OCI-LY7 (cell line): ENCODE measurements at regions not wholly inside any gene's neighbourhood (a gene's known extent, or its start where the extent isn't known, plus 50 kb on each side); places are given as distances from the start of the nearest gene placed in this dataset.

Source experiments
- BruUV-seq: library from RNA; stranded (reverse); fragments of 400-500 nt; replicated peaks from 2 replicates; lab custom pipeline; 2021; lab: Mats Ljungman, UMichigan
- CTCF ChIA-PET: fragments of 300-600 bp; sonication (Branson Sonifier 250); formaldehyde crosslinking; loops from one replicate; lab custom pipeline; 2022; ENCODE audit warnings: antibody characterized with exemption; ENCODE audit not compliant: unreplicated experiment; lab: Charles Lee
- POLR2A ChIA-PET: fragments of 300-600 bp; sonication (Branson Sonifier 250); formaldehyde crosslinking; loops from one replicate; lab custom pipeline; 2022; ENCODE audit warnings: antibody characterized with exemption; lab: Charles Lee
- DNase-seq: peaks from one replicate; pipeline ENCODE4 v3.0.0-alpha.2; 2015; ENCODE audit warnings: low spot score
- H2AFZ ChIP-seq: fragments of 200-600 bp; sonication (generic), shearing (Covaris generic); 2 replicates; pipeline ENCODE4 v1.6.1; 2014; ENCODE audit warnings: mild to moderate bottlenecking, antibody characterized with exemption, low read length, moderate library complexity
- H3K27ac ChIP-seq: fragments of 200-600 bp; sonication (generic); 2 replicates; pipeline ENCODE4 v1.5.1; 2014; ENCODE audit warnings: mixed run types, low read depth, mild to moderate bottlenecking, moderate library complexity, low read length, inconsistent platforms; ENCODE audit not compliant: poor library complexity, severe bottlenecking
- H3K36me3 ChIP-seq: fragments of 200-600 bp; sonication (generic); 2 replicates; pipeline ENCODE4 v1.6.1; 2014; ENCODE audit warnings: mild to moderate bottlenecking, antibody characterized with exemption, low read length, moderate library complexity, mixed read lengths; ENCODE audit not compliant: insufficient read depth
- H3K4me1 ChIP-seq: fragments of 200-600 bp; sonication (generic); 2 replicates; pipeline ENCODE4 v1.5.1; 2014; ENCODE audit warnings: mild to moderate bottlenecking, low read length; ENCODE audit not compliant: insufficient read depth, poor library complexity, severe bottlenecking
- H3K4me2 ChIP-seq: fragments of 200-600 bp; sonication (generic); 2 replicates; pipeline ENCODE4 v1.6.1; 2014; ENCODE audit warnings: mild to moderate bottlenecking, low read length
- H3K4me3 ChIP-seq: fragments of 200-600 bp; sonication (generic); 2 replicates; pipeline ENCODE4 v1.5.1; 2014; ENCODE audit warnings: mild to moderate bottlenecking, low read depth, low read length; ENCODE audit not compliant: poor library complexity, severe bottlenecking
- H3K79me2 ChIP-seq: fragments of 200-600 bp; sonication (generic); 2 replicates; pipeline ENCODE4 v1.6.1; 2016; ENCODE audit warnings: low read depth, mild to moderate bottlenecking, low read length, moderate library complexity, mixed read lengths; ENCODE audit not compliant: insufficient read depth
- H3K9me2 ChIP-seq: fragments of 200-600 bp; sonication (generic); 2 replicates; pipeline ENCODE4 v1.6.1; 2016; ENCODE audit warnings: mild to moderate bottlenecking, low read length, mixed read lengths; ENCODE audit not compliant: insufficient read depth
- H3K9me3 ChIP-seq: fragments of 200-600 bp; sonication (generic); 2 replicates; pipeline ENCODE4 v1.6.1; 2014; ENCODE audit warnings: mild to moderate bottlenecking, mixed run types, low read length, mixed read lengths
- H4K20me1 ChIP-seq: fragments of 200-600 bp; sonication (generic); 2 replicates; pipeline ENCODE4 v1.6.1; 2014; ENCODE audit warnings: mild to moderate bottlenecking, antibody characterized with exemption, low read length, moderate library complexity, mixed read lengths; ENCODE audit not compliant: insufficient read depth
- CTCF ChIP-seq: fragments of 200-600 bp; sonication (generic); conservative IDR thresholded peaks from 2 replicates; pipeline ENCODE4 v1.5.1; 2014; ENCODE audit warnings: mild to moderate bottlenecking, antibody characterized with exemption, low read length, moderate library complexity, mixed read lengths
- EZH2phosphoT487 ChIP-seq: fragments of 200-600 bp; sonication (generic); IDR thresholded peaks from 2 replicates; pipeline ENCODE4 v1.6.1; 2018; ENCODE audit warnings: low read depth, borderline replicate concordance, mild to moderate bottlenecking, mixed run types, antibody characterized with exemption, low read length, moderate library complexity, mixed read lengths
- intact Hi-C: fragments of 100-400 bp; cut with micrococcal nuclease; formaldehyde crosslinking; loops from one replicate; pipeline ENCODE4 v1.10.0; 2022; ENCODE audit not compliant: unreplicated experiment

- no peak overlapping the region for H3K27ac ChIP-seq
- intact Hi-C loops: no loop called here
- H4K20me1 ChIP-seq: no peaks in the 10 kb centered on the region
- DNase-seq: no peak
- TF ChIP-seq CTCF: no peak
- TF ChIP-seq EZH2phosphoT487: no peak
- H3K9me3 ChIP-seq: no peaks in the 10 kb centered on the region
- H2AFZ ChIP-seq: no peak overlapping the region
- ChIA-PET CTCF (no interaction called here), POLR2A (interaction anchor here (1.0 kb wide), 1 partner anchor 70 kb away, joined by 3 read pairs; no protein-coding TSS in a partner anchor)
- H3K79me2 ChIP-seq: no peaks in the 10 kb centered on the region
- no TSS peak for BruUV-seq
- no peaks in the 10 kb centered on the region for H3K36me3 ChIP-seq
- H3K9me2 ChIP-seq: no peaks in the 10 kb centered on the region
- no peaks in the 10 kb centered on the region for H3K4me1 ChIP-seq
- no peak overlapping the region for H3K4me2 ChIP-seq
- no peak overlapping the region for H3K4me3 ChIP-seq
Measured at GRCh38 chr13:99828123-99828522, 143.4 kb downstream of the ZIC5 start.

DNA sequence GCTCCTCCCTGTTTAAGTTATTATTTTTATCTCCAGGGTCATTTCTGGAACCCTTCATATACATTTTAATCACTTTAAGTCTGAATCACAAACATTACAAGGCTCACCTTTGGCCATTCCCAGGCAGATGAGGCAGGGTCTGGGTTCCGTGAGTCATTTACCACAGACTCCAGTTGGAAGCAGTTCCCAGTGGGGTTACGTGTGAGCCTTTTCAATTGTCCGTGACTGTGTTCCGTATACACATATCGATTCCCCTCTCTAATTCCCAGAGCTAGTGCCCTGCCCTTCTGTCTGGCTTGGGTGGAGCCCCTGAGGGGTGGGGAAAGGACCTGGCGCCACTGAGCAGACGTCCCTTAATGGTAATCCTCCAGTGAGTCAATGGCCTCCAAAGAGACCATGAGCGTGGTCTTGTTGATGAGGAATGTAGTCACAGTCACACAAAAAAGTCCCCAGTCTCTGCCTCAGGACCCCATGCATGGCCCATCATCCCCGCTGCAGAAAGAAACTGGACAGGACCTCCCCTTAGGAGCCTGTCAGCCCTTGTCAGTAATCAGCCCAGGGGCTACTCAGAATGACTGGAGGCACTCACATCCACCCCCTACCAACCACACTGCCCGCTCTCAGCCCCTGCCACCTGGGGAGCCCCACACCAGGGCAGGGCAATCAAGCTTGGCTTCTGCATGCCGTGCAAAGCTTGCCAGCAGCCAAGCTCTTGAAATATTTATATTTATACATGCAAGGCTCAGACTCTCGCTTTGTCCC lies 144.4 kb downstream of the ZIC5 start:
- Histone ChIP-seq H3K4me3 (no peak overlapping the region), H3K9me2 (no peaks in the 10 kb centered on the region), H3K9me3 (no peaks in the 10 kb centered on the region), H3K4me1 (no peaks in the 10 kb centered on the region), H3K27ac (no peak overlapping the region), H2AFZ (no peak overlapping the region), H3K4me2 (no peak overlapping the region), H4K20me1 (no peaks in the 10 kb centered on the region), H3K79me2 (no peaks in the 10 kb centered on the region), H3K36me3 (no peaks in the 10 kb centered on the region)
- TF ChIP-seq EZH2phosphoT487 (no peak), CTCF (no peak)
- CTCF ChIA-PET: no interaction called here
- BruUV-seq: no TSS peak
- intact Hi-C loops: no loop called here
- no peak for DNase-seq
- POLR2A ChIA-PET: interaction anchor here (0.7 to 1.1 kb wide), 3 partner anchors 12 to 421 kb away, joined by 3 read pairs; no protein-coding TSS in a partner anchor

- H3K4me2 ChIP-seq: no peak overlapping the region
- ChIA-PET CTCF (no interaction called here), POLR2A (no interaction called here)
- H3K79me2 ChIP-seq: no peaks in the 10 kb centered on the region
- DNase-seq: no peak
- H3K4me1 ChIP-seq: no peaks in the 10 kb centered on the region
- H4K20me1 ChIP-seq: no peaks in the 10 kb centered on the region
- H2AFZ ChIP-seq: no peak overlapping the region
- no peak overlapping the region for H3K27ac ChIP-seq
- H3K9me2 ChIP-seq: no peaks in the 10 kb centered on the region
- TF ChIP-seq CTCF (no peak), EZH2phosphoT487 (no peak)
- H3K4me3 ChIP-seq: no peak overlapping the region
- no peaks in the 10 kb centered on the region for H3K9me3 ChIP-seq
- H3K36me3 ChIP-seq: no peaks in the 10 kb centered on the region
- intact Hi-C loops: no loop called here
- no TSS peak for BruUV-seq
Measured at GRCh38 chr13:99823961-99824360, 147.6 kb downstream of the ZIC5 start.
